ENCODE measurements at regions not wholly inside any gene's neighbourhood (a gene's known extent, or its start where the extent isn't known, plus 50 kb on each side); places are given as distances from the start of the nearest gene placed in this dataset.

DNA sequence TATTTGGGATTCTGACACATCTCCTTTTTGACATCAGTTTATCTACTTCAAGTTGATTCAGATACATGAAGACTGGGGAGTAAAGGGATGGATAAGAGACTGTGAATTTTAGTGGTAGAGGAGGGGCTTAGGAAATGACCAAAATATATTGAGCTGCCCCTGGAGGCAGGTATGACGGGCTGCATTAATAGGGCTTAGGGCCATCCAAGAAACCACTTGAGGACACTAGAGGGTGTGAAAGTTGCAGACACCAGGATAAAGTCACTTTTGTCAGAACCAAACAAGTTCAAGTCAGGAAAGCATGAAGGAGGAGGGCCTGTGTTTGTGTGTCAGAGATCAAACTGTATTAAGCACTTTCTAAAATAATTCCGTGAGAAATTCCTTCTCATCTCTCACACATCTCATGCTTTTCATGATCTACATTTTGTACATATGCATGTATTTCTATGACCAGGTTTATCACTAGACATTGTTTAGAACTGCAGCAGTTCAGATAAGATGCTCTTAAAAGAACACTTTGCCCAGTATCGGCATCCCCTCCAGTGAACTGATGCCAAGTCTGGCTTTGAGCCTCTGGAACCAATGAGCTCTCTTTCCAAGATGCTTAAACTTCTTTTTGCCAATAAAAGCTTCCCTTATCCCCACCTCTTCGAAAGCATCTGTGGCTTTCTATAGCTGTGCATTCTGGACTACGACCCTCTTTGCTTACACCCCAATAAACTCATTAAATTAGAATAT, 136.9 kb downstream of the SLC38A1 start:
- peak in 1 of 2 experiments; percentile 24 for DNase-seq

DNA sequence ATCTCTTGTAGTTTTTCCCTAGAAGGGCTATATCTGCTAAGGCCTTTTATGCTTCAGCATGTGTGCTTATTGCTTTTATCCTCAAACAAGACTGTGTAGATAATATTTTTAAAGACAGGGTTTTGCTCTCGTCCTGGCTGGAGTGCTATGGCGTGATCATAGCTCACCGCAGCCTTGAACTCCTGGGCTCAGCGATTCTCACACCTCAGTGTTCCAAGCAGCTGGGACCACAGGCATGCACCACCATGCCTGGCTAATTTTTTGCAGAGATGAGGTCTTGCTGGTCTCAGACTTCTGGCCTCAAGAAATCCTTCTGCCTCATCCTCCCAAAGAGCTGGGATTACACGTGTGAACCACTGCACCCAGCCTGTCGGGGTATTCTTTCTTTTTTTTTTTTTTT, 137.3 kb upstream of the SCAF11 start:
- no peak for DNase-seq

DNA sequence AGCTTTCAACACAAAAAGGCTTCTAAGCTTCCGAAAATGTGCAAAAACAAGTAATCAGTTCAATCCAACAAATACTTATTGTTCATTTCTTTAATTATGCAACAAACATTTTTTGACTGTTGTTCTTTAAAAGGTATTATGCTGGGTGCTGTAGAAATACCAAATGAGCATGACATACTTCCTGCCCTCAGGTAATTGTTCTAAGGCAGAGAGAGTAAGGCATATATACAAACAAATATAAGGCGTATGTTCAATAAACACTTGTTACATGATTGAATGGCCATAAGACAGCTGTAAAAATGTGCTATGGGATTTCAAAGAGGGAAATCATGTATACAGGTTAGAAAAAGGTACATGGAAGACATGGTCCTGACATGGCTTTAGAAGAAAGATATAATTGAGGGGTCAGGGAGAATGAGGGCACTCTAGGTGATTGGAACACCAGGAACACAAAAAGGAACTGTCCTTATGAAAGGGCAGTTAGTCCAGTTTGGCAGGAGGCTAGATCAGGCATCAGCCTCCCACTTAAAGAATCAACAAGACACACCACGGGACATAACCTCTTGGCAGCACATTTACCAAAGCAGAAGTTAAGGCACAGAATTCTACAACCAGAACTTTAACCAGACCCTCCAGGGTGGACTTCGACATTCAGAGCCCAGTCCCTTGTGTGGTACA, 135.8 kb upstream of the SCAF11 start:
- no peak for DNase-seq

DNA sequence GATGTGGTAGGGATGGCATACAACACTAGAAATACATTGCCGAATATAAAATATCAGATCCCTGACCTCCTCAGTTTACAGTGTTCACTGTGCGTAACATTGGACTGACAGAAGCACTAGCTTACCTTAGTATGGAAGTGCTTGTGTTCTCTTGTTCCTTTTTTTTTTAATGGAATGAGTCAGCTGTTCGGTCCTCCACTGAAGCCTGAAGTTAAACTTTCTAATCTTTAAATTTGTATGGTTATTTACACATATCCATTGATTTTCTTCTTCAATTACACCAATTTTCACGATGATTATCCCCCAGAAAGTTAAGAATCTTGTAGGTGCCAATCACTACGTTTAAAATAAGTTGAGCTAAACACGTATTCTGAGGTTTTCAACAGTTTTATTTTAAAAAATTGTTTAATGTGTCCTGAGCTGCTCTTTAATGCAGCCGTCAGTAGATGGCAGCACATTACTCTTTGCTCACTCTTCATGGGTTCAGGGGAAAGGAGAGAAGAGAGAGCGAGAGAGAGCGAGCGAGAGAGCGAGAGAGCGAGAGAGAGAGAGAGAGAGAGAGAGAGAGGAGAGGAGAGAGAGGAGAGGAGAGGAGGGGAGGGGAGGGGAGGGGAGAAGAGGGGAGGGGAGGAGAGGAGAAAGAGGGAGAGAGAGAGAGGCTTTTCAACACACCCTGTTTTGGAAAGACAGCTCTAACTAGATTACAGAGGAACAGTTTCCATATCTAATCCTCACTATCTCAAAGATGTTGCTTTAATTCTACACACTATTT, 134.7 kb upstream of the SCAF11 start:
- DNase-seq = peak; percentile 47 to 49

DNA sequence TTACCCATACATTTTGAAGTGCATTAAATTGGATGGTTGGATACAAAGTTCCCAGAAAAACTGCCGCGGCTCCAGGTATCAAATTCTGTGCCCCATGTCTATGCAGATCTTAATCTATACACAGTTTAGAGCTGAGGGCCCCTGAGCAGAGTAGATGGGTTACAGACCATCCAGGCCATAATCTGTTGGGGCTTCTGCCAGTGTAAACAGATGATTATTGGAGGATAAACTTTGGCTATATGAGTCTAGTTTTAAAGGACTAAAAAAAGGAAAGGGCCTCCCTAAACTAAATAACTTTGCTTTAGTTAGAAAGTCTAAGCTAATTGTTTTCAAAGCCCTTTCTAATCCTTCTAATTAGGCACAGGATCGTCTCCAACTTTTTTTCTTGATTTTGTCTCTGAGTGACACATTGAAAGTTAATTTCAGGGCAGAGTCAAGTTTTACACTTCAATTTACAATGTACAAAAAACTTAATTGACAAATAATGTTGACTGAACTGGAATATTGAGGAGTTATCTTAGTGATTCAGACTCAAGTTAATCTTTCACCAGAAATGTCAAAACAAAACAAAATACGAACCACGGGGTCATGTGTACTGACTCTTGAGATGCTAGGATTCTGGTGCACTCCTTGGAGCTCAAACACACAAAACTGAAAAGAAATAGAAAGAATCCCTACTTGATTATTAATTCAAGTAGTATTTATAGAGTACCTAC, 133.9 kb upstream of the SCAF11 start:
- DNase-seq = no peak

DNA sequence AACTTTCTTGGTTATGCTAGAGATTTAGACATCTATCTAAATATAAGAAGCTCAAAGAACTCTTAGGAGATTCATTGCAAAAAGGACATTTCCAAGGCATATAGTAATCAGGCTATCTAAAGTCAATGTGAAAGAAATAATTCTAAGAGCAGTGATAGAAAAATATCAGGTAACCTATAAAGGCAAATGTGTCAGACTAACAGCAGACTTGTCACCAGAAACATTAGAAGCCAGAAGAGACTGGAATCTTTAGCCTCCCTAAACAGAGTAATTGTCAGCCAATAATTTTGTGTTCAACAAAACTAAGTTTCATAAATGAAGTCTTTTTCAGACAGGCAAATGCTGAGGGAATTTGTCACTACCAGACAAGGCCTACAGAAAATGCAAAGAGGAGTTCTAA, 122.0 kb upstream of the SCAF11 start:
- no peak for DNase-seq

DNA sequence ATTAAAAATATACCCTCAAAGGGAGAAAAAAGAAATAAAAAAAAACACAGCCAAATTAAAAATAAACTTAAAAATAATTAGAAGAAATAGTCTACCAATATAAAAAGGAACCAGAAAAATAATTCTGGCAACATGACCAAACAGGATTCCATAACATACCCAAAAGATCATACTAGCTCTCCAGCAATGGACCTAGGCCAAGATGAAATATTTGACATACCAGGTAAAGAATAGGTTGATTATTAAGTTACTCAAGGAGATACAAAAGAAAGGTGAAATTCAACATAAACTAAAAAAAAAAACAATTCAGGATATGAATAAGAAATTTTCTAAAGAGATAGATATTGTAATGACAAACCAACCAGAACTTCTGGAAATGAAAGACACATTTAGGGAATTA, 121.3 kb upstream of the SCAF11 start:
- no peak for DNase-seq

DNA sequence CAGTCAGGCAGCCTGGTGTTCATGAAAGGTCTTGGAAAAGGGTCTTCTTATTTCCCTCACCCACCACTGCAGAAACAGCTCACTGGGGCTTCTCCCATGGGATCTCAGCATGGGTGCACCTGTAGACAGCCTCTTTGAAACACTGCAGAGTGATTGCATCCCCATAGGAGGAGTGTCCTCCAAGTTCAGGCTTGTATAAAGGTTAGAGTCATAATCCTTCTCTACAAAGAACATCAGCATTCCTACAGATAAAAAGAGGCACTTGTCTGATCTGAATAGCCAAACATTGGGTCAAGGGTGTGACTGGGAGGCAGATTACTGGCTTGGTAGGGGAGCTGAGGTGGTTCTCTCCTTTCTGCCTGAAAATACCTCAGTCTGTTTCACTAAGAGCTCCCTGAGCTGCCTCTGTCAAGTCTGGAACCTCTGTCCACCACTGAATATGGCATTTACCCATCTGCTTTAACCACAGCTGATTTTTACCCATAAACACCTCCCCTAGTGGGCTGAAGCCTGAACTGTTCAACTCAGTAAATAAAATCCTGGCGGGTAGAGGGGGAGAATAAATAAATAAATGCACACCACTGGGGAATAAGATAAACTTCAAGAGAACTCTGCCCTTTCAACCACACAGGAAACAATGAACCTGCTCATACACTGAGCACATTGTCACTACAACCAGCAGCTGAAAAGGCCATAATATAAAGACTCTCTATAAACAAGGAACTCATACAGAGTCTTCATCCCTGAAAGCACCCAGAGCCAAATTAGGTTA, 120.7 kb upstream of the SCAF11 start:
- DNase-seq = no peak

DNA sequence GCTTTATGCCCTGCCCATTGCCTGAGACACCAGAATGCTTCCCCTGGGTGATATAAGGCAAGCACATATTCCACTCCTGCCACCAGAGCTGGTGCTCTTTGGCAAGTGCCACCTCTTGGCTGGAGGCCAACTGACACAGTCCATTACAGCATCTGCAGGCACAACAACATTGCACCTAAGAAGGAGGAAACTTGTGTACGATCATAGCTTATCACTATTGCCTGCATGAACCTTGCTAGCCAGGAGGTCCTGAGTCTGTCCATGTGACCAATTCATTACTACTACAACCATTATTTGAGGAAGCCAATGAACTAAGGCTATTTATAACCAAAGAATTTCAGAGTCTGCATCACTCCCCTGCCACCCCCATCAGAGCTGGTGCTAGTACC, 119.8 kb upstream of the SCAF11 start:
- peak in 1 of 2 experiments; percentile 6 for DNase-seq

DNA sequence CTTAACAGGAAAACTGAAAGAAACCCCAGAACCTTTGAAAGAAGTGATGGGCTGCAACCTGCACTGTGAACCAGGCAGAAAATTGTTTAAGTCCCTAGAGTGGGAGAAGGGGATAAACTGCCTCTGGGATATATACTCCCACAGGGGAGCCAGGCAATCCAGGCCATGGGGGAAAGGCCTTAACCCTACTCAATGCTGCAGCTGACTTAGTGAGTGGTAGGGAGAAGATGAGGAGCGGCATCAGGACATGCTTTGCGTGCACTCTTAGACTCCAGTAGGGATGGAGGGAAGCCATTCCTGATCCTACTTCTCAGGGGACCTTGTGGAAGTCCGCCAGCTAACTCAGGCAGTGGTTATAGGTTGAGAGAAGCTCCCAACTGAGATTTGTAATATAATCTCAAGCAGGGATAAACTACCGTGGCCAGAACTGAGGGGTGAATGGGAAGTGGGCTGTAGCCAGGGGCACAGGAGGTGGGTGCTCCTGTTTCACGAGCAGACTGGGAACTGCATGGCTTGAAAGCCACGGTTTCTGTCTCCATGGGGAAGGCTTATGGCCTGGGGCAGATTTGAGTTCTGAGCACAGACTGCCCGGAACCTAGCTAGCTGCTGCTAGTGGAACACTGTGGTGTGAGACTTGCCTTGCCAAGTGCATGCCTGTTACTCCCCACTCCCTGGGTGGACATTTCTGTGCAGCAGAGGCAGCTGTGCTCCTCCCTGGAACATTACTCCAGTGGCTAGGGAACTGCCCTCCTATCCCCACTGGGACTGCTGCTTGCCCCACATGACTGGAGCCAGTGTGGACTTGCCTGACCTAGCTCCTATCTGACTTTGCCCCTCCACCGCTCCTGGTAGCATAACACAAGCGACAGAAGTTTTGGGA, 119.2 kb upstream of the SCAF11 start:
- DNase-seq = peak; percentile 12 to 35

DNA sequence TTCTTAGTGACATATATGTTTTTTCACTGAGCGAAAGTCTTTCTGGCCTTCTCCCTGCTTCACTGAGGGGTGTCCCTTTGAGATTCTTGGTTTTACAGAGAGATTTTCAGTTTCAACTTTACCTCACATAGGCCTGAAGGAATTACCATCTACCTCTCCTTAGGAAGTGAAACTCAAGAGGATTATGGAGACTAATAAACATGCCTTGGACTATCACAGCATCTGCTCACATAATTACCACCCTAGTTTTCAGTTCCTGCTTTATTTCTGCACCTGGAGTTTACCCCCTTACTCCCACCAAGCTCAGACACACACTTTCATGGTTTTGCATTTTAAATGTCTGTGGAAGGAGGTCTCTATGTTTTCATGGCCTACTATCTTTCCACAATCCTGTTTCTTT, 118.3 kb upstream of the SCAF11 start:
- peak; percentile 18 to 71 for DNase-seq

DNA sequence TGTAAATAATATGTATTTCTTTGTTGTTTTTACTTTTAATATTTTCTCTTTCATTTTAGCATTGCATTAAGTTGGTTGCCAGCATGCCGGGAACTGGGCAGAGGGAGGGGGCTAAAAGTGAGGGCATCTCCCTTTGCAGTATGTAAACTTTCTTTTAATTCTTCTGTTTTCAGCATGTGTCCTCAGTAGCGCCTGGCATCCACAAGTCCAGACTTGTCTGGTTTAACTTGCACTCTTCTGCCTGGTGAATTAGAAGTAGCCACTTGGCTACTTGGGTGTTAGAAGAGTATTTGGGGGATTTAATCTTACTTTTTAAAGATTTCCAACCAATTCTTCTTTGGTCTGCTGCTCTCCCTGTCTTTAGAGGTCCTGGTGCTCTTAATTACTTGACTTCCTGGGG, 117.2 kb upstream of the SCAF11 start:
- no peak for DNase-seq

DNA sequence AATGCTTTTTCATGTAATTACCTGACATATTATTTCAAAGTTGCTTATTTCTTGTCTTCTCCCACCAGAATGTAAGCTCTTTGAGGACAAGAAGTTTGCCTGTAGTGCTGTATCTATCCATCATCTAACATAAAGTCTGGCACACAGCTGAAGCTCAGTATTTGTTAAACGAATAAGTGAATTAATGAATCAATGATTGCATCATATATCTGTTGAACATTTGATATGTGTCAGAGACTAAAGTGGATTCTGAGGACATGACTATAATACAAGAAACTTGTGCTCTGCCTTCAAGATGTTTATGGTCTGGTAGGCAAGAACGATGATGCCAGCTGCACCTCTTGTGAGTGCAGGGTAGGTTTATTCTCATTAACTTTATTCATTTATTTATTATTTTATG, 115.4 kb upstream of the SCAF11 start:
- DNase-seq = no peak

DNA sequence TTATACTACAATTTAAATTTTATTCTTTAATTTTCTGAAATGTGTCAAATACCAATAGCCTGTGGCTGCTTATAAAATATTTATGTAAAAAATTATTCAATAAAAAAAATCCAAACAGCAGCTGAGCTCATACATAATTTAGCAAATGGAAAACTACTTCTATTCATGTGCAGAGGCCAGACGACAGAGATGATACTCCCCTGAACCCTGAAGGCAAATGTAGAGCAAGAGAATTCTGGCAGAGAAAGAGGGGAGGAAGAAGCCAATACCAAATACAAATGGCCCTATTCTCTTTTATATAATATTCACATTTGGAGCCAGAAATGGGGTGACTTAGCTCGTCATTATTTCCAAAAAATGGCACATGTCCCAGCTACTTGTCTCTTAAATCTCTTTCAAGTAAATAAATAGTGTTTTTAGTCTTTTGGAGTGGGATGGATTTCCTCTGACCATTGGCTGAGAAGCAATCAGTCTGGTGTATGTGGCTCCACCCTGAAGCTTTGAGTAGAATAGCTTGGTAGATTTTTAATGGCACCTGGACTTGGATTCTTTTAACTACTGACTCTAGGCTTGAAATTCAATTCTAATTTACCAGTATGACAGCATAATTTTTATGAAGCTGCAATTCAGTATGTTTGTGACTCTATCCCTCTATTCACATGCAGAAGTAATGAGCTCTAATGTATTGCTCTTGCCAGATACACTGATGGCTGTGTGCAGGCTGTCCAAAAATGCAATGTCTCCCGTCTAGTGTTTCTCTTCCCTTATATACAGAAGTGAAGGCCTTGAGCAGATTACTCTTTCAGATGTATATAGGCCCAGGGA, 113.4 kb upstream of the SCAF11 start:
- DNase-seq = no peak

DNA sequence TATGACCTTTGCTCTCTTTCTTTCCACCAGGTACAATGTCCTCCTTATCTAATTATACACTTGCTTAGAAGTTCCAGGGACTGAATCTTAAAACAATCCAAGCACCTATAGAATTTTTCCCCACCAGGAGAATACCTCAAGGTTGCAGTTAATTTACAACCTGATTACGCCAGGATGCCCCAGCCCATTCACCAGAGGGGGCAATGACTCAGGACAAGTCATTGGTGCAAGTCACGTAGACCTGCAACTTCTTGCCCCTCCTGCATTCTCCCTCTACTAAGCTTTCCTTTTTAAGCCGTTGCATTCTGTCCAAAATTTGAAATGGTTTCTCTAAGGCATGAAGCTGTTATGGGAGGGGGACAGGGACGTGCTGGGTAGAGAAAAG, 111.1 kb upstream of the SCAF11 start:
- DNase-seq = no peak

DNA sequence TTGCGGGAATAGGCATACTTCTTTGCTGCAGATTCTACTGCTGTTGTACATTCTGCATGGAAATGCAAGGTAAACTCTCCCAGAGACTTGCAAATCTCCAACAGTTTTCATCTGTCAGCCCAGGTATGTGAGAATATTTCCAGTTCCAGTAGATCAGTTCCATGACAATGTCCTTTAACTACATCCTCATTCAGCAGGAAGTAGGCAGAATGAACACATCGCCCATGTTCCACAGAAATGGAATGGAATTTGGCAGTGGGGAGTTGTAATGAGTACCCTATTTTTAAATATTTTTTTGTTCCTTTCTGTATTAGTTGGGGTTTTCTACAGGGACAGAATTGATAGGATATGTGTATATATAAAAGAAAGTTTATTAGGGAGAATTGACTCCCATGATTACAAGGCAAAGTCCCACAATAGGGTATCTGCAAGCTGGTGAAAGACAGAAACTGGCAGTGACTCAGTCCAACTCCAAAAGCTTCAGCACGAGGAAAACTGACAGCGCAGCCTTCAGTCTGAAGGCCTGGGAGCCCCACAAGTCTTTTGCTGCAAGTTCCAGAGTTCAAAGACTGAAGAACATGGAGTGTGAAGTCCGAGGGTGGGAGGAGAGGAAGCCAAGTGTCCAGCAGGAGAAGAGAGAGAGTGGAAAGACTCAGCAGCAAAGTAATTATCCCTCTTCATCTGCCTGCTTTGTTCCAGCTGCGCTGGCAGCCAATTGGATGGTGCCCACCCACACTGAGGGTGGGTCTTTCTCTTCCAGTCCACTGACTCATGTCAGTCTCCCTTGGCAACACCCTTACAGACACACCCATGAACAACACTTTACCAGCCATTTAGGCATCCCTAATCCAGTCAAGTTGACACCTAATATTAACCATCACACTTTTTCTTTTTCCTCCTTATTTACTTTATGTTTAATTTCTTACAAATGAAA, 110.4 kb upstream of the SCAF11 start:
- no peak for DNase-seq

DNA sequence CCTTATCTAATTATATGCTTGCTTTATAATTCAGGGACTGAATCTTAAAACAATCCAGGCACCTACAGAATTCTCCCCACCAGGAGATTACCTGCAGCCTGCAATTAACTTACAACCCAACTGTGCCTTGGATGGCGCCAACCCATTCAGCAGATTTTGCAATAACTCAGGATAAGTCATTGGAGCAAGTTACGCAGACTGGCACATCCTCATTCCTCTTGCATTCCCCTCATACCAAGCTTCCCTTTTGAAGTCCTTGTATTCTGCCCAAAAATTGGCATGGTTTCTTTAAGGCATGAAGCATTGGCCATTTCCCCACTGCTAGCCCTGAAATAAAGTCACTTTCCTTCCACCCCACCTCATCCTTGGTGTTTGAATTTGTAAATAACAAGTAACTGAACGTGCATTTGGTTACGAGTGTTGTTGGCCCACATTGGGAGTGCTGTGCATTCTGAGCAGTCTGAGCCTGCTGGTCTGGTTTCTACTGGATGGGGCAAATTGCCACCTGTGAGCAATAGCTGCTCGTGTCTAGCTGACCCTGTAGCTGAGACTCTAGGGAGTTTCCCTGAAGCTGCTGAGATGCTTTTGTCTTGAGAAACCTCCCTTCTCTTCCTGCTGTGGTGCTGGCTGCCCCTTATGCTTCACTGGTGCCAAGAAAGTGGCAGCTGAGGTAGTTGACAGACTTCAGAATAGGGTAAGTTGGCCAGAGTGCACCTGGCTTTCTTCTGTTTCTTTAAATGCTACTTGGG, 99.2 kb upstream of the SCAF11 start:
- no peak for DNase-seq

DNA sequence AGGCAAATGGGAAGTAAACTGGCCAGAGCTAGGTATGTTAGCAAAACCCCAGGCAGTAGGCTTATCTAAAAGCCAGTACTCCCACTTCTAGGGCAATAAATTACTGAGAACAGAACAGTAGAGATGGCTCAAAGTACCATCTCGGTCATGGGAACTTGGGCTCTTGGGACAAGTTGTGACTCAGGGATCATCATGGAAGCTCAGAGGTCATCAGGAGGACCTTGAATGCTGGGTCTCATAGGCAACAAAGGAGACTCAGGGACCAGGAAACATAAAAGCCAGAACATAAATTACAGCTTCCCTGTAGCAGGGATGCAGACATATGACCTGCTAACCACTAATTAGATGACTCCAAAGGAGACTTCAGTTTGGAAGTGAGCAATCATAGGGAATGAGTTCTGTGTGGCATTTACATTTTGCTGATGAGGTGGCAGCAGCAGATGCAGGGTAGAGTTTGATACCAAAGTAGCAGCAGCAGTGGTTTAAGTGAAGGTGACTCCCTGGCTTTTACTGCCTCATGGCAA, 97.6 kb upstream of the SCAF11 start:
- no peak for DNase-seq

All from NCI-H524 (cell line).